Hepatocyte (in vitro differentiated cells): ENCODE measurements at regions not wholly inside any gene's neighbourhood (a gene's known extent, or its start where the extent isn't known, plus 50 kb on each side); places are given as distances from the start of the nearest gene placed in this dataset.

Experiments
- CTCF ChIP-seq: fragments of 200-600 bp; sonication (generic); IDR thresholded peaks from 2 replicates; pipeline ENCODE4 v1.5.1; 2016; ENCODE audit warnings: antibody characterized with exemption, mild to moderate bottlenecking; ENCODE audit not compliant: poor library complexity
- EZH2 ChIP-seq: fragments of 200-600 bp; sonication (generic); IDR thresholded peaks from 2 replicates; pipeline ENCODE4 v1.6.1; 2016; ENCODE audit warnings: antibody characterized with exemption, mild to moderate bottlenecking, borderline replicate concordance

GRCh38 chr6:78400076-78400475 is 467.3 kb upstream of the IRAK1BP1 start:
- TF ChIP-seq EZH2 (no peak), CTCF (no peak)
